ENCODE measurements at regions not wholly inside any gene's neighbourhood (a gene's known extent, or its start where the extent isn't known, plus 50 kb on each side); places are given as distances from the start of the nearest gene placed in this dataset.

GRCh38 chr5:27489701-27490100, 451.3 kb upstream of the CDH9 start:
- Histone ChIP-seq H3K9ac (no peak overlapping the region), H4K20me1 (ENCODE audit: insufficient read depth) (no peaks in the 10 kb centered on the region), H3K27ac (no peak overlapping the region), H3K27me3 (ENCODE audit: insufficient read depth, low read depth) (no peaks in the 10 kb centered on the region), H3K36me3 (ENCODE audit: insufficient read depth) (no peaks in the 10 kb centered on the region), H3K4me2 (no peak overlapping the region), H3K4me3 (IDR thresholded peaks at IDR 0.05; ENCODE audit: insufficient read depth, low read depth, low read length) (no peak overlapping the region), H3K79me2 (ENCODE audit: insufficient read depth, low read depth) (no peaks in the 10 kb centered on the region), H2AFZ (ENCODE audit: low read depth) (no peak overlapping the region), H3K4me1 (ENCODE audit: low read depth, poor library complexity, severe bottlenecking) (peaks cover 4% of the 10 kb centered on the region)
- TF ChIP-seq CTCF (conservative IDR thresholded peaks at IDR 0.05; ENCODE audit: low read depth, low read length) = no peak

DNA sequence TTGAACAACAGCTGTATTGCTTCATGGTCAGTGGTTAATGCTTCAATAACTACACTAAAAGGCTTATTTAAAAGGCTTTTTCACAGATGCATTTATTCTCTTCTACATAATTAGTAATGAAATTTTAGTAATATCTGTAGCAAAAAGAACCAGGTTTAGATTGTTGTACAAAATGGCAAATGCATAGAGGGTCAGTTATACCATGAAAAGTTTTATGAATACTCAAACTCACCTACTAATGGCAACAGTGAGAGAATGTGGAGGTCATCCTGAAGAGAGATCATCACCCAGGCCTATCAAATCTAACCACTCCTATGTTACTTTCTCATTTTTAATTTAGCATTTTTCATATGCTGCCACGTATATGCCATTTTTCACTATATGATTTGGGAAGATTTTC, 444.3 kb upstream of the CDH9 start:
- H3K27ac ChIP-seq = no peak overlapping the region
- no peak overlapping the region for H2AFZ ChIP-seq (ENCODE audit: low read depth)
- H3K9ac ChIP-seq = no peak overlapping the region
- no peaks in the 10 kb centered on the region for H3K4me1 ChIP-seq (ENCODE audit: low read depth, poor library complexity, severe bottlenecking)
- no peak overlapping the region for H3K4me2 ChIP-seq
- no peak for TF ChIP-seq CTCF (conservative IDR thresholded peaks at IDR 0.05; ENCODE audit: low read depth, low read length)
- no peaks in the 10 kb centered on the region for H3K36me3 ChIP-seq (ENCODE audit: insufficient read depth)
- H4K20me1 ChIP-seq (ENCODE audit: insufficient read depth) = no peaks in the 10 kb centered on the region
- H3K79me2 ChIP-seq (ENCODE audit: insufficient read depth, low read depth) = no peaks in the 10 kb centered on the region
- no peaks in the 10 kb centered on the region for H3K27me3 ChIP-seq (ENCODE audit: insufficient read depth, low read depth)
- no peak overlapping the region for H3K4me3 ChIP-seq (IDR thresholded peaks at IDR 0.05; ENCODE audit: insufficient read depth, low read depth, low read length)

- no peaks in the 10 kb centered on the region for H4K20me1 ChIP-seq (ENCODE audit: insufficient read depth)
- no peak for TF ChIP-seq CTCF (conservative IDR thresholded peaks at IDR 0.05; ENCODE audit: low read depth, low read length)
- H2AFZ ChIP-seq (ENCODE audit: low read depth) = no peak overlapping the region
- no peak overlapping the region for H3K4me2 ChIP-seq
- H3K27me3 ChIP-seq (ENCODE audit: insufficient read depth, low read depth) = no peaks in the 10 kb centered on the region
- no peak overlapping the region for H3K4me3 ChIP-seq (IDR thresholded peaks at IDR 0.05; ENCODE audit: insufficient read depth, low read depth, low read length)
- H3K4me1 ChIP-seq (ENCODE audit: low read depth, poor library complexity, severe bottlenecking) = no peaks in the 10 kb centered on the region
- H3K27ac ChIP-seq = no peak overlapping the region
- H3K9ac ChIP-seq = no peak overlapping the region
- H3K36me3 ChIP-seq (ENCODE audit: insufficient read depth) = no peaks in the 10 kb centered on the region
- H3K79me2 ChIP-seq (ENCODE audit: insufficient read depth, low read depth) = no peaks in the 10 kb centered on the region
These were observed 441.5 kb upstream of the CDH9 start for GRCh38 chr5:27479859-27480258.

GRCh38 chr5:27477550-27477949, 439.2 kb upstream of the CDH9 start:
- no peak for TF ChIP-seq CTCF (conservative IDR thresholded peaks at IDR 0.05; ENCODE audit: low read depth, low read length)
- H3K79me2 ChIP-seq (ENCODE audit: insufficient read depth, low read depth) = no peaks in the 10 kb centered on the region

More at GRCh38 chr5:27477550-27477949, 439.2 kb upstream of the CDH9 start:
- no peaks in the 10 kb centered on the region for H3K36me3 ChIP-seq (ENCODE audit: insufficient read depth)
- no peaks in the 10 kb centered on the region for H3K4me1 ChIP-seq (ENCODE audit: low read depth, poor library complexity, severe bottlenecking)
- H4K20me1 ChIP-seq (ENCODE audit: insufficient read depth) = no peaks in the 10 kb centered on the region
- H3K4me3 ChIP-seq (IDR thresholded peaks at IDR 0.05; ENCODE audit: insufficient read depth, low read depth, low read length) = no peak overlapping the region
- H3K9ac ChIP-seq = no peak overlapping the region
- no peaks in the 10 kb centered on the region for H3K27me3 ChIP-seq (ENCODE audit: insufficient read depth, low read depth)
- no peak overlapping the region for H3K27ac ChIP-seq
- no peak overlapping the region for H2AFZ ChIP-seq (ENCODE audit: low read depth)
- H3K4me2 ChIP-seq = no peak overlapping the region
